IMR-90 (cell line): ENCODE measurements at regions not wholly inside any gene's neighbourhood (a gene's known extent, or its start where the extent isn't known, plus 50 kb on each side); places are given as distances from the start of the nearest gene placed in this dataset.

Experiments
- BHLHE40 ChIP-seq: fragments of 150-350 bp; IDR thresholded peaks from 2 replicates; pipeline ENCODE4 v1.6.1; 2016; ENCODE audit warnings: mild to moderate bottlenecking, low read depth, low read length
- CEBPB ChIP-seq: IDR thresholded peaks from 2 replicates; pipeline ENCODE4 v1.6.1; 2012; ENCODE audit warnings: low read depth, low read length, improper control_type of control experiment
- CTCF ChIP-seq: conservative IDR thresholded peaks from 2 replicates; pipeline ENCODE4 v1.5.1; 2012; ENCODE audit warnings: mild to moderate bottlenecking, low read depth, low read length, improper control_type of control experiment
- FOS ChIP-seq: fragments of 150-350 bp; IDR thresholded peaks from 2 replicates; pipeline ENCODE4 v1.6.1; 2016; ENCODE audit warnings: low read depth, low read length
- MAFK ChIP-seq: IDR thresholded peaks from 2 replicates; pipeline ENCODE4 v1.6.1; 2012; ENCODE audit warnings: low read depth, low read length, improper control_type of control experiment
- MXI1 ChIP-seq: IDR thresholded peaks from 2 replicates; pipeline ENCODE4 v1.6.1; 2012; ENCODE audit warnings: low read depth, mild to moderate bottlenecking, low read length, moderate library complexity, borderline replicate concordance
- POLR2A ChIP-seq: IDR thresholded peaks from 2 replicates; pipeline ENCODE4 v1.6.1; 2012; ENCODE audit warnings: mild to moderate bottlenecking, low read depth, low read length
- RAD21 ChIP-seq: IDR thresholded peaks from 2 replicates; pipeline ENCODE4 v1.6.1; 2012; ENCODE audit warnings: low read length, improper control_type of control experiment
- RFX5 ChIP-seq: IDR thresholded peaks from 2 replicates; pipeline ENCODE4 v1.8.0; 2012; ENCODE audit warnings: low read depth, mild to moderate bottlenecking, low read length, moderate library complexity
- USF2 ChIP-seq: fragments of 150-350 bp; IDR thresholded peaks from 2 replicates; pipeline ENCODE4 v1.6.1; 2017; ENCODE audit warnings: mild to moderate bottlenecking, antibody characterized with exemption, low read length, low read depth

- no peak for TF ChIP-seq CTCF
- no peak for TF ChIP-seq POLR2A
- TF ChIP-seq BHLHE40: no peak
- TF ChIP-seq RAD21: no peak
- TF ChIP-seq RFX5: no peak
- no peak for TF ChIP-seq USF2
- TF ChIP-seq CEBPB: no peak
- TF ChIP-seq MXI1: no peak
- no peak for TF ChIP-seq MAFK
- no peak for TF ChIP-seq FOS
Measured at GRCh38 chr1:58924016-58924565, 140.2 kb upstream of the JUN start.
